ENCODE measurements at regions not wholly inside any gene's neighbourhood (a gene's known extent, or its start where the extent isn't known, plus 50 kb on each side); places are given as distances from the start of the nearest gene placed in this dataset.

DNA sequence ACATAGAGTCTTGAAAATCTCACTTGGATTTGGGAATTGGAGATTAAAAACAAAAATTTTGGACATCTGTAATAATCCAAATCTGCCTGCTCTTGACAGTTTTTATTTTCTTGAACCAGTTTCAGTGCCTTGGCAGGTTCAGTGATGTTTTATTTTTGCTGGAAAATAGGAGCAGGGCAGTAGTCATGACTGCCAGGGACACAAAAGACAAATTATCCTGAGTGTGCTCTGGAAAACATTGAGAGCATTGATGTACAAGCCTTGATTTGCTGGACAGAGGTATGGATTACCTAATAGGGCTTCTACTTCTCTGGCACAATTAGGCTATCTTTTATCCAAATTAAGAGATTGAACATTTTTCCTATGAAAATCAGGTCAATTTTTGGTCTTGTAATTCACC lies 123.4 kb upstream of the SFRP2 start:
- H3K9me3 ChIP-seq (ENCODE audit: control insufficient read depth, low read length) = no peaks in the 10 kb centered on the region
- H3K4me3 Mint-ChIP-seq = no peak overlapping the region
- H3K27me3 Mint-ChIP-seq (ENCODE audit: insufficient read depth) = no peaks in the 10 kb centered on the region
- H3K9ac ChIP-seq (ENCODE audit: extremely low read depth, low read length, poor library complexity, severe bottlenecking) = no peak overlapping the region
- H3K9me3 Mint-ChIP-seq = no peaks in the 10 kb centered on the region
- no peaks in the 10 kb centered on the region for H3K4me1 ChIP-seq (ENCODE audit: control insufficient read depth, insufficient read depth, low read length)
- DNase-seq = no peak
- H3K4me1 Mint-ChIP-seq = no peaks in the 10 kb centered on the region
- H3K36me3 ChIP-seq (ENCODE audit: control insufficient read depth, insufficient read depth, low read length) = no peaks in the 10 kb centered on the region
- no peak overlapping the region for H3K27ac Mint-ChIP-seq
- no peak overlapping the region for H3K4me3 ChIP-seq (ENCODE audit: low read length)
- no peak overlapping the region for H3K27ac ChIP-seq (ENCODE audit: low read depth, low read length)
- TF ChIP-seq, protein P1, sequence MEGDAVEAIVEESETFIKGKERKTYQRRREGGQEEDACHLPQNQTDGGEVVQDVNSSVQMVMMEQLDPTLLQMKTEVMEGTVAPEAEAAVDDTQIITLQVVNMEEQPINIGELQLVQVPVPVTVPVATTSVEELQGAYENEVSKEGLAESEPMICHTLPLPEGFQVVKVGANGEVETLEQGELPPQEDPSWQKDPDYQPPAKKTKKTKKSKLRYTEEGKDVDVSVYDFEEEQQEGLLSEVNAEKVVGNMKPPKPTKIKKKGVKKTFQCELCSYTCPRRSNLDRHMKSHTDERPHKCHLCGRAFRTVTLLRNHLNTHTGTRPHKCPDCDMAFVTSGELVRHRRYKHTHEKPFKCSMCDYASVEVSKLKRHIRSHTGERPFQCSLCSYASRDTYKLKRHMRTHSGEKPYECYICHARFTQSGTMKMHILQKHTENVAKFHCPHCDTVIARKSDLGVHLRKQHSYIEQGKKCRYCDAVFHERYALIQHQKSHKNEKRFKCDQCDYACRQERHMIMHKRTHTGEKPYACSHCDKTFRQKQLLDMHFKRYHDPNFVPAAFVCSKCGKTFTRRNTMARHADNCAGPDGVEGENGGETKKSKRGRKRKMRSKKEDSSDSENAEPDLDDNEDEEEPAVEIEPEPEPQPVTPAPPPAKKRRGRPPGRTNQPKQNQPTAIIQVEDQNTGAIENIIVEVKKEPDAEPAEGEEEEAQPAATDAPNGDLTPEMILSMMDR (conservative IDR thresholded peaks at IDR 0.05) = no peak
- H3K36me3 Mint-ChIP-seq (ENCODE audit: low read depth) = no peaks in the 10 kb centered on the region
- no peaks in the 10 kb centered on the region for H3K27me3 ChIP-seq (ENCODE audit: control insufficient read depth, insufficient read depth, low read length, poor library complexity, severe bottlenecking)

DNA sequence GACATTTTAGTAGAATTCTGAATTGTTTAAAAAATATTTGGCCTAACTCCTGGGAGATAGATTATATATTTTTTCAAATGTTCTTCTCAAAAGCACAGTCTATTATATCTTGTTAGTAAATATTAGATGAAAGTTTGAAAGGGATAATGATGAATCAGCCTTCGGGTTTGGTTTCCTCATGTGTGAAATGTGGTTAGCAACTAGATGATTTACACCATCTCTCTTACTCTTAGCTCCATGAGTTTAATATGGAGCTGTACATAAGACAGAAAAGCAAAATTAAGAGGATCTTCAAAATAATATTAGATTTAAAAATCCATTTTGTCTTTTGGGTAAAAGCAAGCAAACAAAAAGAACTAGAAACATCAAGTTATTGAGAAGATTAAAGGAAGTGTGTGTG lies 120.8 kb upstream of the SFRP2 start:
- H3K9me3 Mint-ChIP-seq = no peaks in the 10 kb centered on the region
- Histone ChIP-seq H3K27me3 (ENCODE audit: control insufficient read depth, insufficient read depth, low read length, poor library complexity, severe bottlenecking) (no peaks in the 10 kb centered on the region), H3K27ac (ENCODE audit: low read depth, low read length) (no peak overlapping the region), H3K9me3 (ENCODE audit: control insufficient read depth, low read length) (no peaks in the 10 kb centered on the region), H3K4me1 (ENCODE audit: control insufficient read depth, insufficient read depth, low read length) (no peaks in the 10 kb centered on the region), H3K4me3 (ENCODE audit: low read length) (no peak overlapping the region), H3K36me3 (ENCODE audit: control insufficient read depth, insufficient read depth, low read length) (no peaks in the 10 kb centered on the region), H3K9ac (ENCODE audit: extremely low read depth, low read length, poor library complexity, severe bottlenecking) (no peak overlapping the region)
- TF ChIP-seq, protein P1 (conservative IDR thresholded peaks at IDR 0.05) = no peak
- H3K27me3 Mint-ChIP-seq (ENCODE audit: insufficient read depth) = no peaks in the 10 kb centered on the region
- no CpG with 5 or more reads among the region's 1 CpG for WGBS, 2 experiments (ENCODE audit: insufficient coverage in 1 of 2, insufficient read length in 1 of 2)
- DNase-seq = no peak
- no peaks in the 10 kb centered on the region for H3K4me1 Mint-ChIP-seq
- no peak overlapping the region for H3K4me3 Mint-ChIP-seq
- no peak overlapping the region for H3K27ac Mint-ChIP-seq
- H3K36me3 Mint-ChIP-seq (ENCODE audit: low read depth) = no peaks in the 10 kb centered on the region

DNA sequence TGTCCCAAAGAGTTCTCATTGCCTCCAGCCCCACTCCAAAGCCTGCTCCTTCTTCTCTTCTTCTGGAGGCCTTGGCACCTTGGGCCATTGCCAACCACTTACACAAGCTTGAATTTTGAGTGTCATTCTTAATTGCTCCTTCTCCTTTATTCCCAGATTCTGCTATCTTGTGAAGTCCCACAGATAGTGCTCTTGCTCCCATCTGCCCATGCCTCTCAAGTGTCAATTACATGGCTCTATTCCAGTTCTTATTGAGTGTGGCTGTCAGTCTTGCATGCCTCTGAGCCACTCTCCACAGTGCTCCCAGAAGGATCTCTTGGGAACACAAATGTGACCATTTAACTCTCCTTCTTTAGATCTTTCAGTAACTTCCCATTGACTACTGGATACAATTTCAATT lies 117.3 kb upstream of the SFRP2 start:
- Mint-ChIP-seq H3K9me3 (no peaks in the 10 kb centered on the region), H3K36me3 (ENCODE audit: low read depth) (no peaks in the 10 kb centered on the region), H3K27ac (no peak overlapping the region), H3K27me3 (ENCODE audit: insufficient read depth) (no peaks in the 10 kb centered on the region), H3K4me3 (no peak overlapping the region), H3K4me1 (no peaks in the 10 kb centered on the region)
- H3K9ac ChIP-seq (ENCODE audit: extremely low read depth, low read length, poor library complexity, severe bottlenecking) = no peak overlapping the region
- H3K4me3 ChIP-seq (ENCODE audit: low read length) = no peak overlapping the region
- H3K36me3 ChIP-seq (ENCODE audit: control insufficient read depth, insufficient read depth, low read length) = no peaks in the 10 kb centered on the region
- TF ChIP-seq, protein P1 (conservative IDR thresholded peaks at IDR 0.05) = no peak
- H3K27me3 ChIP-seq (ENCODE audit: control insufficient read depth, insufficient read depth, low read length, poor library complexity, severe bottlenecking) = no peaks in the 10 kb centered on the region
- H3K27ac ChIP-seq (ENCODE audit: low read depth, low read length) = no peak overlapping the region
- no peaks in the 10 kb centered on the region for H3K4me1 ChIP-seq (ENCODE audit: control insufficient read depth, insufficient read depth, low read length)
- H3K9me3 ChIP-seq (ENCODE audit: control insufficient read depth, low read length) = no peaks in the 10 kb centered on the region
- DNase-seq = no peak
